GM12892 (cell line): ENCODE measurements at regions not wholly inside any gene's neighbourhood (a gene's known extent, or its start where the extent isn't known, plus 50 kb on each side); places are given as distances from the start of the nearest gene placed in this dataset.

ENCODE experiments used
- POLR2A ChIP-seq: IDR thresholded peaks from 2 replicates; pipeline ENCODE4 v1.6.1; 2011; ENCODE audit warnings: low read depth, low read length, control low read depth
- POLR2AphosphoS5 ChIP-seq: IDR thresholded peaks from 2 replicates; pipeline ENCODE4 v1.6.1; 2011; ENCODE audit warnings: low read depth, low read length, control low read depth
- TAF1 ChIP-seq: IDR thresholded peaks from 2 replicates; pipeline ENCODE4 v1.6.1; 2011; ENCODE audit warnings: low read depth, mild to moderate bottlenecking, control low read depth, low read length, borderline replicate concordance

DNA sequence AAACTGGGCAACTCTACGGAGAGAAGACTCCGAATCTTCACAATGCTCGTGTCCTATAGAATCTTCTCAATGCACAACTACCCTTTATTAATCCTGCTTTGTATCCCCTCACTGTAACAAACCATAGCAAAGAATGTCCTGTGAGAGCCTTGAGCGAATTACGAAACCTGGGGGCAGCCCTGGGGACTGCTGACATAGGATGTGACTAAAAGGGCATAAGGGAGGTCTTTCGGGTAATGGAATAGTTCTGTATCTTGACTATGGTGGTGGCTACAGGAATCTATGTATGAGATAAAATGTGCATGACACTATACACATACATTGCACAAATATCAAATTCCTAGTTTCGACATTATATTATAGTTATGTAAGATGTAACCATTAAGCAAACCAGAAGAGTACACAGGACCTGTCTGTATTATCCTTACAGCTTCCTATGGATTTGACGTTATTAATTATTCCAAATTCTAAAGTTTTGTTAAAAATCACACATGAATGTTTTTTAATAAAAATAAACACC, 162.5 kb upstream of the KCTD7 start:
- TF ChIP-seq POLR2A (no peak), POLR2AphosphoS5 (no peak), TAF1 (no peak)
